CD4-positive, alpha-beta T cell treated with Interleukin-4 for 4 hours (primary cell): ENCODE measurements at regions not wholly inside any gene's neighbourhood (a gene's known extent, or its start where the extent isn't known, plus 50 kb on each side); places are given as distances from the start of the nearest gene placed in this dataset.
"Not testable (repeated sequence)": the region's sequence is repeated elsewhere in the genome, so short reads cannot be mapped to it uniquely, and the experiment has no call there.

ENCODE experiments used
- DNase-seq: peaks from one replicate; pipeline ENCODE4 v3.0.0-alpha.2; 2020

DNA sequence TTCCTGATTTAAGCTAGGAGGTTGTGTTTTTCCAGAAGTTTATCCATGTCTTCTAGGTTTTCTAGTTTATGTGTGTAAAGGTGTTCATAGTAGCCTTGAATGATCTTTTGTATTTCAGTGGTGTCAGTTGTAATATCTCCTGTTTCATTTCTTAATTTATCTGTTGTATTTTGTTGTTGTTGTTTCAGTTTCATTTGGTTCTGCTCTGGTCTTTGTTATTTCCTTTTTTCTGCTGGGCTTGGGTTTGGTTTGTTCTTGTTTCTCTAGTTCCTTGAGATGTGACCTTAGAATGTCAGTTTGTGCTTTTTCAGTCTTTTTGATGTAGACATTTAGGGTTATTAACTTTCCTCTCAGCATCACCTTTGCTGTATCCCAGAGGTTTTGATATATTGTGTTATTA lies 62.8 kb downstream of the SCP2D1 start:
- not testable (repeated sequence) for DNase-seq

DNA sequence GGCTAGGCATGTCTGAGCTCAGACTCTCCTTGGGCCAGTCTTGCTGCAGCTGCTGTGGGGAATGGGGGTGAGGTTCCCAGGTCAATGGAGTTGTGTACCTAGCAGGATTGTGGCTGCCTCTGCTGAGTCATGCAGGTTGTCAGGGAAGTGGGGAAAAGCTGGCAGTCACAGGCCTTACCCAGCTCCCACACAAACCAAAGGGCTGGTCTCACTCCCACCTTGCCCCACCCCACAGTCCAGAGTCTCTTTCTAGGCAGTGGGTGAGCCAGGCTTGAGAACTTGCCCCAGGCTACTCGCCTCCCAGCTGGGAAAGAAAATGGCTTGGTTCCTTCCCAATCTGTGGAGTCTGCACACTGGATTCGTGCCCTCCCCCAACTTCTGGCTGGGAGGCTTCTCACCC lies 65.7 kb downstream of the SCP2D1 start:
- no peak for DNase-seq

DNA sequence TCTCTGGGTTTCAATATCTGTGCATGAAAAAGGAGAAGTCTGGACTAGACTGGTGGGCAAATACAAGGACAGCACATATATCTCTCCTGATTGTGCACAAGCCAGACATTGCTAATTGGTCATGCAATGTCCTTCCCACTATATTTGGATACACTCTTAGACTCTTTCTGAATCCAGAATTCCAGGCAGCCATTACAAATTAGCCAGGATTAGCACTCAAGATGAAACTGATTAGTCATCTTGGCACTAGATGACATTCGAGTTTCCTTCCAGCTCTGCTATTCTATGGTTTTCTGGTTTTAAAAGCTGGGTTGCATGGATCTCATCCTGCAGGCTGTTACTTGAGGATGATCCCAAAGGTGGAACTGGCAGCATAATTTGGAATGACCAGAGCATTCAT lies 73.2 kb downstream of the SCP2D1 start:
- DNase-seq: no peak

DNA sequence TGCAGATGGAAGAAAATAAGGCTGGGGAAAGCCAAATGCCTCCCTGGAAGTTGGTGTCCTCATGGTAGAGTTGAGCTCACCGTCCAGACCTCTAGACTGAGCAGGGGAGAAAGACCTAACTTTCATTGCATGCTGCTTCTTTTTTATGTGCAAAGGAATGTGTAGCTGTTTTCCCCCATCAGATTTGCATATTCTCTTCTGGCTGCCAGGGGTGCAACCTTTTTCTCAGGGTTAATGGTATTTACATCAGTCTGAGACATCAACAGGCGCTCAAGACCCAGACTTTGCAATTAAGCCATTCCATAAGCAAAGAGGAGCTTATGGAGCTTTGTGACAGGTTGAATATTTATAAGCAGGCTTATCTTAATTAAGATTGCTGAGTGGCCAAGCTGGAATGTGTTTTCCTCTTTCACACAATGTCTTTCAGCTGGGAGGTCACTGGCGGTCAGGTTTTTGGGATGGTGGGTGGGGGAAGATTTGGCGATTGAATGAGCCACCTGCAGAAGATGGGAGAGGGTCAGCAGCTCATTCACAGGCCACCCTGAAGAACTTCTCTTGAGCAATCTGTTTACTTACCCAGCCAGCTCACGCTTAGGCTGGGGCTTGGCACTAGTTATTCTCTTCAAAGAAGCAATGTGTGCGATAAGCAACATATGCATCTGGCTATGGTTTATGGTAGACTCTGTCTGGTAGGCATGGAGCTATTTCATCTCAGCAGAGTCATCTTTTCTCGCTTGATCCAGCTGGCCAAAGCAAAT lies 88.6 kb downstream of the SCP2D1 start:
- DNase-seq: no peak

DNA sequence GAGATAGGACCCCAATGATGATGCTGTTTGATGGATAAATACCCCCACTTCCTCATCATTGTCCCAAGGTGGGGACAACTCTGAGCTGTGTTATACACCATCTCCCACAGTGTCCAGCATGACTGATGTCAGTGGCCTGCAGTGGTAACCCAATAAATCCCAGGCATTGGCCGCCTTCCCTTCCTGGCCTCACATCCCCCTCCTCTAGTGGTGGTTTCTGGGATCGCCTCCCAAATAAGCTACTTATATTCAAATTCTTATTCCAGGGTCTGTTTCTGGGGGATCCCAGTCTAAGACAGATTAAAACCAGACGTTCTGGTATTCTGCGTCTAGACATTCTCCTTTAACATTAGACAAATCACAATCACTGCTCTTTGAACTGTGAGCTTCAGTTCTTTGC lies 90.6 kb downstream of the SCP2D1 start:
- DNase-seq: no peak

DNA sequence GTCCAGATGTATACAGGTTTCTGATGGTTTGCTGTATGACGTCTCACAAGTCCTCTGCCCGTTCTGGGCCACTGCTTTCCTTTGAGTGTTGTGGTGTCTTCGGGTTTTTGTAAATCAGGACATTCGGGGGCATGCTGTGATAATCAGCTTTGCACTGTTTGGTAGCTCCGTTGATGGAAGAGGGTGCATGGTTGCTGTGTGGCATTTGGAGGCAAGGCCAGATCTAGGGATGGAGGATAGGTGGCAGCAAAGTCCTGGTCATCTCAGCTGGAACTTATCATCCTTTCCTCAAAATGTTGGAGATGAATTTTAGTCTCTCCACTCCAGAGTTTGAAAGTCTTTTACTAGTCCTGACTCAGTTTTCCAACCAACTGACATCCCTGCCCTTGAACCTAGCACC lies 91.0 kb downstream of the SCP2D1 start:
- no peak for DNase-seq

DNA sequence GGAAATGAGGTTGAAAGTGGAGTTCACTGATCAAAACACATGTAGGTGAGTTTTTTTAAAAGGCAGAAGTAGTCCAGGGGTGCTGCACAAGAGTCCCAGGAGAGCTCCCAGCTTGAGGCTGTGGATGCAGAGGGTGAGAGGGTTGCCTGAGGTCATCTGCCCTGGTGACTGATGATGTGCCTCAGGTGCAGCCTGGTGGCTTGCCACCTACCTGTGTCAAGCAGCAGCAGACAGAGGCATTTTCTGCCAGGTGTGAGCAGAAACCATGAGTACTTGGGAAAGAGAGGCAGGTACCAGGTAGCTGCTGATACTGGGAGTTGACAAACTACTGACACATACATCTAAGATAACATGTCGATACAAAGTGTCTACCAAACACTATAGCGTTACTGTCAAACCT lies 92.5 kb downstream of the SCP2D1 start:
- no peak for DNase-seq

DNA sequence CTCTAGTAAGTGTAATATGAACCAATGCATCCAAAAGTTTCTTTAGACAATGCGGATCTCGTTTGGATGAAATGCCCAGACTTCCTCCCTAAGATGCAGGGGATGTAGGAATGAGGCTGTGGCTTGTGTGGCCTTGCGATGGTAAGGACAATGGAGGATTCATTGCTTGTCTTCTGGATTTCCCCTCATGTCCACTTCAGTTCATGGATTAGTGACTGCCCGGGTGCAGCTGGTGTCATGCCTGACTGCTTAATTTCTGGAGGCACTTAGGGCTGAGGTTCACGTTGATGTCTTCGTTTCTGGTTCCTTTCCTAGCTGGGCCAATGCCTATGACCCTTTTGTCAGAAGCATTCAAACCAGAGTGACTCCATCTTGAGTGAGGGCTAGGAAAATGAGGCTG lies 93.8 kb downstream of the SCP2D1 start:
- no peak for DNase-seq

DNA sequence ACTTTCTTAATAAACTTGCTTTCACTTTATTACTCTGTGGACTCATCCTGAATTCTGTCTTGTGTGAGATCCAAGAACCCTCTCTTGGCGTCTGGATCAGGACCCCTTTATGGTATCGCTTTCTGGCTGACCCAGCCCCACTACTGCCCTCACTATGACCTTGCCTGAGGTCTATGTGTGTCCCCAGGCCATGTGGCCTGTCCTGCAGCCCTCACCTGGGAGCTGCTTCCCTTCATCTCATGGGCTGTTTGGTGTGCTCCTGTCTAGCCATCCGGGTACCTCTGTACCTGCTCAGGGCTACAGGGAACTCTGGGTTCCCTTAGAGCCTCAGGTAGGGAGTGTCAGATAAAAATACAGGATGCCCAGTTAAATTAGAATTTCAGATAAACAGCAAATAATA lies 94.5 kb downstream of the SCP2D1 start:
- DNase-seq: no peak

DNA sequence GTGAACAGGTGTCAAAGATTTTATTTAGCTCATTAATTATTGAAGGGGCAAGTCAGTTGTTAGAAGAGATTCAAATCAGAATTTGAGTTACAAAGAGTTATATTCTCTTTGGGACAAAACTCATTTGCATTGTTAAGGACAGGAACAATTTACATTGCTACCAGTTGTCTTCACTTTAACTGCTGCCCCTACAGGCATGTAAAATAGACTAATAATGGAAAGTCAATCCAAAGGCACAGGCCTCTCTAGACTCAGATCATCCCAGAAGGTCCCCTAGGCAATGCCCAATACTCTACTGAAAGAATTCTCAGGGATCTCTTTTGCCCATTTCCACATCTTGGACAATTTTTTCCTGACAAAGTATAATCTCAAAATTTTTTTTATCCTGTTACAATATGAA lies 95.7 kb downstream of the SCP2D1 start:
- no peak for DNase-seq

DNA sequence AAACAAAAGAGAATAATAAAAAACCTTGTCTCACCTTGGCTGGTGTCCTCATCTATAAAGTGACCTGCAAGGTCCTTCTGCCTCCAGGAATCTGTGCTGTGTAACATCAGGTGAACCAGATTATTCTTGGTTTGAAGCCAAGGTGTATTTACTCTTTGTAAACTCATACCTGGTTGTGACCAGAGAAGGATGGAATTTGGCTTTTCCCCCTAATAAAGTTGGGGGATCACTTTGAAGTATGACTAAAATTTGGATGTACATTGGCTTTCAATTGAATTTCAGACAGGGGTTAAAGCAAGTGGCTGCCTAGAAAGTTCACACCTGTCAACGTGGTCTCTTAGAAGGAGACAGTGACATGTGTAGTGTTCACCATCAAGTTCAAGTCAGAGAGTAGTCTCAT lies 100.1 kb downstream of the SCP2D1 start:
- no peak for DNase-seq

DNA sequence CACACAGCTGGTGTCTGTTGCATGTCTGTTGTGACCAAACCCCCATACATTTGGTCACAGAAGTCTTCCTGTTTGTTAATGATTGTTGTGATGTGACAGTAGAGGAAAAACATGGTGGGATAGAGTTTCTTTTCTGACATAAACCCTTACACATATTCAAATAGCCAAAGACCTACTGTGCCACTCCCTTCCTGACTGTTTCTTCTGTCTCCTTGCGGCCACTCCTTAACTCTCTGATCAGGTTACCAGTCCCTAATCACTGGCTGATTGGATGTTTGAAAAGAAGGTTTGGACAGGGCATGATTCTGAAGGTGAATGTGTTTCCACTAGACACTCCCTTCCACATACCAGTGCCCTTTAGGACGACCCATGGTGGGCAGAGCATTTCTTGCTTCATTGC lies 101.2 kb downstream of the SCP2D1 start:
- DNase-seq: no peak

DNA sequence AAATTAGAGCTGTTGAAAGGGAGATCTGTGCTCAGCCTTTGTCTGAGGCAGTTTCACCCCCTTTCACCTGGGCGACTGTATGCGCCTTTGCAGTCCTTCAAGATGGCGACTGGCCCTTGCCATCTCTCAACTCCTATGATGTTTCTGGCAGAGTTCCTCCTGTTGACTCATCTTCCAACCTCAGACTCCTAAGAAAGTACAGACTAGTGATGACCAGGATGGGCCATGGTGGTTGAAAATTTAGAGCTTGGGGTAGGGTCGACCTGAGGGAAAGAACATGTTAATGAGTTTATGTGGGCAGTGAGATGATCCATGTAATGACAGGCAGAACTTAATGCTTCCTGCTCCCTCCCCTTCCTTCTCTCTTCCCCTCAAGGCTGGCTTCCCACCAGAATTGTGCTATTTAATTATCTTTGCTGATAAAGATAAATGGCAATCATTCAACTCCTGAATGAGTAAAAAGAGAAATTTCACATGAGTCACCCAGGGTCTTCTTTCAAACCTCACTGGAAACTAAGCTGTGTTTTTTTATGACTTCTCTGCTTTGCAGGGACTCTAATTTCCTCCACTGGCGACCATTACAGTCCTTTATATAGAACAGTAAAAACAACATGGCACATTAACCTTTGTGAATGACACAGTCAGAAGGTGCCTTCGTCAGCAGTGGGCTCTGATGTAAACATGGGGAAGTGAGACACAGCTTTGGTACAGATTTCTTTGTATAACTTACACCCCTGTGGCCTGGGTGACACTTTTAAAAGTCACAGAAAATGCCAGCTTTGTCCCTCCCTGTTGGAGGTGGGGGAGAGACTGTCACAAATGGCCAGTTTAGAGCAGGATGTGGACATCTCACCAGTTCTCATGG lies 103.5 kb downstream of the SCP2D1 start:
- no peak for DNase-seq

DNA sequence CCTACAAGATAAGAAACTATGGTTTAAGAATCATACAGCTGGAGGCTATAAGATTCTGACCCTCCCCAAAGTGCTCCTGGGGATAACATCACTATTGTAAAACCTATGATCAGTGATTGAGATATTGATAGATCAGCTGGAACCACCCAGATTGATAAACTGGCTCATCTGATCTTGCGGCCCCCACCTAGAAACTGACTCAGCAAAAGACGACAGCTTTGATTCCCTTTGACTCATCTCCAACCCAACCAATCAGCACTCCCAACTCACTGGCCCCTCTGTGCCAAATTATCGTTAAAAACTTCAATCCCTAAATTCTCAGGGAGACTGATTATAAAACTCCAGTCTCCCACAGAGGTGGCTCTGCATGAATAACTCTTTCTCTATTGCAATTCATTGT lies 106.4 kb downstream of the SCP2D1 start:
- no peak for DNase-seq

DNA sequence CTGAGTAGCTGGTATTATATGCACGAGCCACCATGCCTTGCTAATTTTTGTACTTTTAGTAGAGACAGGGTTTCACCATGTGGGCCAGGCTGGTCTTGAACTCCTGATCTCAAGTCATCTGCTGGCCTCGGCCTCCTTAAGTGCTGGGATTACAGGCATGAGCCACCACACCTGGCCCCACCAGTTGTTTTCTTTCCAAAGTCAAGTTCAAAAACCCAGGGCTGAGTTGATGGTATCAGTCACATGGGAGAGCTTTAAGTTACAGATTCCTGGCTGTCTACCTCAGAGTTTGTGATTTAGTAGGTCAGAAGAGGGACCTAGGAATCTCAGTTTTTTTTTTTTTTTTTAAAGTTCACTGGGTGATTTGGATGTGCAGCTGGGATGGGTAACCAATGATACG lies 107.7 kb downstream of the SCP2D1 start:
- DNase-seq: no peak

DNA sequence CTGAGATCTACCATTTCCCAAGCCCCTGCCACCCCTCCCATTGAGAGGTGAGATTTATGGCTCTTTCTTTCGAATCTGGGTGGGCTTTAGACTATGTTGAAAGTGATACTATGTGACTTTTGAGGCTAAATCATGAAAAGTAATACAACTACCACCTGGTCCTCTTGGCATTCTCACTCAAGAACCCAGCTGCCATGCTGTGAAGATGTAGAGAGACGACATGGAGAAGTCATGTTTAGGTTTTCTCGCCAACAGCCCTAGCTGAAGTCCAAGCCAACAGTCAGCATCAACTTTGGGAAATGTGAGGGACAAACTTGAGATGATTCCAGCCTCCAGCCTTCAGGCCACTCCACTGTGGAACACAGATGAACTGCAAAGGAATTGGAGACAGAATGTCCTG lies 108.7 kb downstream of the SCP2D1 start:
- no peak for DNase-seq

DNA sequence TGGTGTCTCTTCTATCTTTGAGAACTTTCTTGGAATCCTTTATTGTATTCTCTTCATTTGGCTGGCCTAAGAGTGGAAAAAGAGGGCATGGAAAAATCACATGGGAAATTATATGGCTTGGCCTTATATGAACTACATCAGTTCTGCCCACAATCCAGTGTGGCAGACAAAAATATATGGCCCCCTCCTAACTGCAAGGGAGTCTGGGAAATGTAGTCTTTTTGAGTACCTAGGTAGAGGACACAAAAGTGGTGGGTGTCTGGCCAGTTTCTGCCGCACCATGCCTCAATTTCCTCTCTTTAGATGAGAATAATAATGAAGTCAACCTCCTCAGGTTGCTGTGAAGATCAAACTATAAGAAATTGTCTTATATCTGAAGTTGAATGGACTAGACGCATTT lies 109.3 kb downstream of the SCP2D1 start:
- DNase-seq: no peak

DNA sequence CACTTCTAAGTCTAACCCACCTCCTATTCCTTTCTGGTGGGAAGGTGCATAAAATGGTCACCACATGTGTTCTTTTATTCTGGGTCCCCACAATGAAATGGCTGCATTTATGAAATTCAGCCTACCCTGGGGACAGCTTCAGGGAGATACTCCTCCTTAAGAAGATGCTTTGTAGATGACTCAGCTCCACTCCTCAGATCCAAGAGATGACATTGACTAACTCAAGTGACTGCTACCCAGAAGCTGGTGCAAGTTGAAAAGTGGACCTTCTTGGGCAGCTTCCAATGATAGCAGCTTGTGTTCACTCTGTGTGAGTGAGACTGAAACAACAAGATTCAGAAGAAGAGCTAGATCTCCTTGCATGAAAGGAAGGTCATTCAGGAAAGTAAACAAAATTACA lies 113.4 kb downstream of the SCP2D1 start:
- DNase-seq: no peak

DNA sequence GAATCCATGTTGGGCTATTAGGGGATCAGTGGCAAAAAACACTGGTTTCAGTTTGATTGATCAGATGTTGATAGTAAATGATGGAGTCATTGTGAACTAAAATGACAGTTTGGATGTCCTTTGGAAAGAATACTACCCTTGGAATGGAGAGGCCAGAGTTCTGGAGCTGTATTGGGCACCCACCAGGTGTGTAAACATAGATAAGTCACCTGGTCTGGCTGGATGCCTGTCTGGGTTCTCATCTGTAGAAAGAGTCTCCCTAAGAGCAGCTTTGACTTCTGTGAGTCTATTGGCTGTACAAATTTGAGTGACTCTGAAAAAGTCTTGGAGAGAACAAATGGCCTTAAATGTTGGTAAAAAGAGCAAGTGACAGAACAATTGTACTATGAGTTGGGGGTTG lies 115.0 kb downstream of the SCP2D1 start:
- DNase-seq: no peak

DNA sequence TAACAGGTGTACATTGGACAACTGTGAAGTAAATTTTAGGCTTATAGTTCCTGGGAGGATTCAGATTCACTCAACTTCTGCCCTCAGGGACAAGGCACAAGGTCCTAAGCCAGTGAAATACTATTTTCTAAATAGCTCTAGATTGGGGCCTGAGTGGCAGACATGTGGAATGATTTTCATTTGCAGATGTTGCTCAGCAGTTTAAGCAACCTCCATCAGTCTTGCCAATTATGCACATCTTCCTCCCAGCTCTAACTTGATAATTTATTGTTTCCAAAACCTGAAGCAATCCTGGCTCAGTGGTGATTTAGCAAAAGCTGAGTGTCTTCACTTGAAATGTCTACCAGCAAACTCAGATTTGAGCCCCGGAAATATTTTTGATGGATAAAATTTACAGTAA lies 116.2 kb downstream of the SCP2D1 start:
- no peak for DNase-seq

DNA sequence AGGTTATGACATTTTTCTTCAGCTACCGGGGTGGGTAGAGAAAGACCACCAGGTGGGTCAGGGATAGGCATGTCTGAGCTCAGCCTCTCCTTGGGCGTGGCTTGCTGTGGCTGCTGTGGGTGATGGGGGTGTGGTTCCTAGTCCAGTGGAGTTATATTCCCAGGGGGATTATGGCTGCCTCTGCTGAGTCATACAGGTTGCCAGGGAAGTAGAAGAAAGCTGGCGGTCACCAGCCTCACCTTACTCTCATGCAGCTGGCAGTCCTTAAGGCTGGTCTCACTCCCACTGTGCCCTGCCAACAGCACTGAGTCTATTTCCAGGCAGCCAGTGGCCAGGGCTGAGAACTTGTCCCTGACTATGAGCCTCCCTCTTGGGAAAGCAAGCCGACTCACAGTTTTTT lies 130.0 kb downstream of the SCP2D1 start:
- DNase-seq: no peak

DNA sequence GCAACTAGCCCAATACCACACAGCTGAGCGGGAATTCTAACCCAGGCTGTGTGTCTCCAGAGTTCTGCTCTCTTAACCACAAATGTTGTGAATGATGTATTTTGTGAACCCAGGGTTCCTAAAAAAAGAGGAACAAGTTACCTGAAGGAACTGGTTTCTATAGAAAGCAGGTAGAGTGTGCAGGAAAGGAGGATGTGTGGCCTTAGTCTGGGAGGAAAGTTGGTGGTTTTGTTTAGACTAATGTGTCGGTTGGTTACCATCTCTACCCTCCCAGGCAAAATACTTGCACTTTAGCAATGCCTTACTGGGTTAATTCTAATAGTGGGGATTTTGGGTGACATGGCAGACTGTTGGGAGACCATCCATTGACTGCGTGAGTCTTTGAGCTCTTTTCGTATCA lies 143.3 kb downstream of the SCP2D1 start:
- DNase-seq: no peak

DNA sequence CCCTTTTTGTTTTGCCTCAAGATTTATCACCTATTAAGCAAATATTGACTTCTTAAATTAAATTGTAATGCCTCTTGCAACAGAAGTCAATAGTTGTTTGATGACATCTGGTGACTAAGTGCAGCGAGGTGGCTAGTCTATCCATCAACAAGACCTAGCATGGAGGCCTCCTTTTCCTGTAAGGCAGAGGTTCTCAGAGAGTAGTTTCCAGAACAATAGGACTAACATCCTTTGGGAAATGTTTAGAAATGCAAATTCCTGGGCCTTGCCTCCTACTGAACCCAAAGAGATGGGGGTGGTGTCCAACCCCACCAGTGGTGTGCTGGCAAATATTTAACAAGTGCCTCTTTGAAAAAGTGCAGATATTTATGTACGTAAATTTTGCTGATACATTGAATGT lies 143.7 kb downstream of the SCP2D1 start:
- DNase-seq: no peak

DNA sequence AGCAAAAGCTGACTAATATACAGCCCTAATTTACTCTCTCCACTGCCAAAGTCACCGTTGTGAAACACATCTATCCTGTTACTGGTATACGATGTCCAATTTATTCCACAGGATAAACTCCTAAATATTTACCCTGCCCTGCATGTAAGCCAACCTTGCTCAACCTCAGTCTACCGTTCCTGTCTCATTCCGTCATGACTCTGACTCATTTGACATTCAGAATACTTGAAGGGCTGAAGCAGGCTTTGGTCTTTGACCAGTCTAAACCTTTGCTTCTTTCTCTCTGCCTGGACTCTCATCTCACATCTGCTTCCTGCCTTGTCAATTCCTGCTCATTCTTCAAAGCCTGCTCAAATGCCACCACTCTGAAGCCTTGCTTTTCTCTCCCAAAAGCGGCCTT lies 157.5 kb downstream of the SCP2D1 start:
- DNase-seq: no peak

DNA sequence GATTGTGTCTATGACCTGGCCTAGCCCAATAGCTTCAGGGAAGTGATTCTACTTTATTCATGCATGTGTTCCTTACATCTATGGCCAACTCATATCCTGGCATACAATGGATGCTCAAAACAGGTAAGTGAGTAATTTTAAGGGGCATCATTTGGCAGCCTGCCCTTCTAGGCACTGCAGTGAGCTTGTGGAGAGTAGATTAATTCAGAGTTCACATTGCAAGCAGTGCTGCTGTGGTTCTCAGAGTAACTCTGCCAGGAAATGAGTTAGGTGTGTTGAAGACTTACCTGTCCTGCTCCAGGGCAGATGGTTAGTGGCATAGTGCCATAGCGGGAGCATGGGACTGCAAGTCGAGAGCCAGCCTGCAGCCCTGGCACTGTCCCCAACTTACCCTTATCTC lies 158.0 kb downstream of the SCP2D1 start:
- no peak for DNase-seq
